GM19397 (cell line): ENCODE measurements at regions not wholly inside any gene's neighbourhood (a gene's known extent, or its start where the extent isn't known, plus 50 kb on each side); places are given as distances from the start of the nearest gene placed in this dataset.

ENCODE experiments used
- ATAC-seq: cut with Tn5 transposase; IDR thresholded peaks from one replicate; pipeline ENCODE4 v1.9.1; 2021; ENCODE audit warnings: mild to moderate bottlenecking, moderate library complexity; ENCODE audit not compliant: unreplicated experiment

GRCh38 chr4:138670681-138671080 lies 344.9 kb upstream of the NOCT start:
- no peak for ATAC-seq

GRCh38 chr4:138669479-138670315 lies 345.9 kb upstream of the NOCT start:
- ATAC-seq, result no peak

GRCh38 chr4:138668309-138668708 lies 347.3 kb upstream of the NOCT start:
- ATAC-seq, result no peak

- no peak for ATAC-seq
Measured at GRCh38 chr4:138666366-138666765, 349.2 kb upstream of the NOCT start.

- no peak for ATAC-seq
Measured at GRCh38 chr4:138665851-138666250, 349.7 kb upstream of the NOCT start.

GRCh38 chr4:138663883-138664282 lies 351.7 kb upstream of the NOCT start:
- ATAC-seq, result no peak

- no peak for ATAC-seq
Measured at GRCh38 chr4:138659812-138660316, 355.7 kb upstream of the NOCT start.

GRCh38 chr4:138659037-138659811 lies 356.4 kb upstream of the NOCT start:
- ATAC-seq, result no peak

- no peak for ATAC-seq
Measured at GRCh38 chr4:138658518-138658917, 357.1 kb upstream of the NOCT start.

- no peak for ATAC-seq
Measured at GRCh38 chr4:138656990-138657389, 358.6 kb upstream of the NOCT start.

- no peak for ATAC-seq
Measured at GRCh38 chr4:138655985-138656384, 359.6 kb upstream of the NOCT start.

GRCh38 chr4:138655286-138655685 lies 360.3 kb upstream of the NOCT start:
- no peak for ATAC-seq

GRCh38 chr4:138650929-138651448 lies 364.6 kb upstream of the NOCT start:
- ATAC-seq, result no peak

GRCh38 chr4:138650495-138650894 lies 365.1 kb upstream of the NOCT start:
- no peak for ATAC-seq

- no peak for ATAC-seq
Measured at GRCh38 chr4:138647433-138647832, 368.1 kb upstream of the NOCT start.

- ATAC-seq, result no peak
Measured at GRCh38 chr4:138646383-138646782, 369.2 kb upstream of the NOCT start.

- ATAC-seq, result no peak
Measured at GRCh38 chr4:138645289-138645688, 370.3 kb upstream of the NOCT start.

- ATAC-seq, result no peak
Measured at GRCh38 chr4:138644322-138644721, 371.3 kb upstream of the NOCT start.

- ATAC-seq, result no peak
Measured at GRCh38 chr4:138643827-138644226, 371.8 kb upstream of the NOCT start.

- no peak for ATAC-seq
Measured at GRCh38 chr4:138639018-138639741, 376.4 kb upstream of the NOCT start.

GRCh38 chr4:138636781-138637180 lies 378.8 kb upstream of the NOCT start:
- no peak for ATAC-seq
